H9 (cell line): ENCODE measurements at regions not wholly inside any gene's neighbourhood (a gene's known extent, or its start where the extent isn't known, plus 50 kb on each side); places are given as distances from the start of the nearest gene placed in this dataset.

Experiments
- DNase-seq: peaks from one replicate; pipeline ENCODE4 v3.0.0-alpha.2; 2017
- H2AFZ ChIP-seq: one replicate; pipeline ENCODE4 v1.6.1; 2013; ENCODE audit warnings: mild to moderate bottlenecking, low read length, control low read depth, moderate library complexity
- H2AK5ac ChIP-seq: 2 replicates; pipeline ENCODE4 v1.6.1; 2013; ENCODE audit warnings: low read length, control low read depth, mixed read lengths; ENCODE audit not compliant: insufficient read length
- H2BK120ac ChIP-seq: one replicate; pipeline ENCODE4 v1.6.1; 2013; ENCODE audit warnings: low read depth, mild to moderate bottlenecking, low read length, control low read depth, inconsistent platforms; ENCODE audit not compliant: poor library complexity, severe bottlenecking
- H2BK12ac ChIP-seq: 2 replicates; pipeline ENCODE4 v1.6.1; 2013; ENCODE audit warnings: low read length, control low read depth, mixed read lengths, low read depth; ENCODE audit not compliant: insufficient read length
- H2BK15ac ChIP-seq: 2 replicates; pipeline ENCODE4 v1.6.1; 2013; ENCODE audit warnings: low read depth, low read length, control low read depth
- H2BK20ac ChIP-seq: one replicate; pipeline ENCODE4 v1.6.1; 2013; ENCODE audit warnings: low read depth, mild to moderate bottlenecking, low read length, control low read depth, inconsistent platforms; ENCODE audit not compliant: poor library complexity, severe bottlenecking
- H2BK5ac ChIP-seq: 2 replicates; pipeline ENCODE4 v1.6.1; 2013; ENCODE audit warnings: low read length, control low read depth, mixed read lengths; ENCODE audit not compliant: insufficient read length
- H3K14ac ChIP-seq: 2 replicates; pipeline ENCODE4 v1.6.1; 2013; ENCODE audit warnings: low read length, control low read depth; ENCODE audit not compliant: insufficient read depth
- H3K18ac ChIP-seq: 2 replicates; pipeline ENCODE4 v1.6.1; 2013; ENCODE audit warnings: low read depth, mild to moderate bottlenecking, mixed read lengths, low read length, control low read depth; ENCODE audit not compliant: insufficient read length
- H3K23ac ChIP-seq: 2 replicates; pipeline ENCODE4 v1.6.1; 2013; ENCODE audit warnings: low read length, control low read depth, mixed read lengths, low read depth; ENCODE audit not compliant: insufficient read length
- H3K23me2 ChIP-seq: 2 replicates; pipeline ENCODE4 v1.6.1; 2013; ENCODE audit warnings: low read depth, mild to moderate bottlenecking, mixed read lengths, low read length, control low read depth; ENCODE audit not compliant: insufficient read length, poor library complexity, severe bottlenecking
- H3K27ac ChIP-seq: 2 replicates; pipeline ENCODE4 v1.5.1; 2013; ENCODE audit warnings: low read length, control low read depth, mixed read lengths, low read depth; ENCODE audit not compliant: insufficient read length
- H3K27me3 ChIP-seq: 2 replicates; pipeline ENCODE4 v1.6.1; 2013; ENCODE audit warnings: low read length, control low read depth, inconsistent platforms; ENCODE audit not compliant: insufficient read depth
- H3K4ac ChIP-seq: 2 replicates; pipeline ENCODE4 v1.6.1; 2013; ENCODE audit warnings: low read depth, mild to moderate bottlenecking, control low read depth, inconsistent platforms, low read length, moderate library complexity
- H3K4me1 ChIP-seq: 2 replicates; pipeline ENCODE4 v1.6.1; 2013; ENCODE audit warnings: low read length, control low read depth, inconsistent platforms; ENCODE audit not compliant: insufficient read depth
- H3K4me2 ChIP-seq: 2 replicates; pipeline ENCODE4 v1.6.1; 2013; ENCODE audit warnings: low read length, control low read depth, mixed read lengths; ENCODE audit not compliant: insufficient read length, insufficient read depth
- H3K56ac ChIP-seq: 2 replicates; pipeline ENCODE4 v1.6.1; 2013; ENCODE audit warnings: low read depth, mild to moderate bottlenecking, mixed read lengths, low read length, control low read depth; ENCODE audit not compliant: insufficient read length
- H3K79me1 ChIP-seq: 2 replicates; pipeline ENCODE4 v1.6.1; 2013; ENCODE audit warnings: low read depth, mild to moderate bottlenecking, moderate library complexity, low read length, control low read depth, inconsistent platforms; ENCODE audit not compliant: insufficient read depth, poor library complexity, severe bottlenecking
- H3K79me2 ChIP-seq: 2 replicates; pipeline ENCODE4 v1.6.1; 2013; ENCODE audit warnings: low read length, control low read depth, inconsistent platforms; ENCODE audit not compliant: insufficient read depth
- H3K9ac ChIP-seq: 2 replicates; pipeline ENCODE4 v1.6.1; 2013; ENCODE audit warnings: low read length, control low read depth, mixed read lengths; ENCODE audit not compliant: insufficient read length; ENCODE audit errors: extremely low read depth
- H3K9me3 ChIP-seq: one replicate; pipeline ENCODE4 v1.6.1; 2013; ENCODE audit warnings: low read depth, low read length, inconsistent platforms; ENCODE audit not compliant: control insufficient read depth
- H3T11ph ChIP-seq: one replicate; pipeline ENCODE4 v1.6.1; 2013; ENCODE audit warnings: mild to moderate bottlenecking, low read length, control low read depth, inconsistent platforms
- H4K20me1 ChIP-seq: one replicate; pipeline ENCODE4 v1.6.1; 2013; ENCODE audit not compliant: control insufficient read depth, insufficient read length, insufficient read depth
- H4K5ac ChIP-seq: 2 replicates; pipeline ENCODE4 v1.6.1; 2013; ENCODE audit warnings: low read depth, mild to moderate bottlenecking, mixed read lengths, low read length, control low read depth; ENCODE audit not compliant: insufficient read length
- H4K8ac ChIP-seq: replicated peaks from 2 replicates; pipeline ENCODE4 v1.6.1; 2013; ENCODE audit warnings: low read length, control low read depth, mixed read lengths, low read depth; ENCODE audit not compliant: insufficient read length
- H4K91ac ChIP-seq: 2 replicates; pipeline ENCODE4 v1.6.1; 2013; ENCODE audit warnings: low read depth, mild to moderate bottlenecking, moderate library complexity, mixed read lengths, low read length, control low read depth; ENCODE audit not compliant: insufficient read length
- H3K27ac Mint-ChIP-seq, 3 experiments: 2 replicates in 2 of 3; 3 replicates in 1 of 3; pipeline ENCODE4 v1.8.0; 2020 to 2021; ENCODE audit warnings: mixed read lengths in 3 of 3, mild to moderate bottlenecking in 1 of 3, moderate library complexity in 1 of 3
- H3K27me3 Mint-ChIP-seq: 2 replicates; pipeline ENCODE4 v1.8.0; 2021; ENCODE audit warnings: low read depth, mild to moderate bottlenecking, moderate library complexity, mixed read lengths
- H3K36me3 Mint-ChIP-seq, 3 experiments: 2 replicates in 2 of 3; 3 replicates in 1 of 3; pipeline ENCODE4 v1.8.0; 2020 to 2021; ENCODE audit warnings: low read depth in 3 of 3, mixed read lengths in 3 of 3; ENCODE audit not compliant: insufficient read depth in 1 of 3
- H3K4me1 Mint-ChIP-seq, 2 experiments: 2 replicates each; pipeline ENCODE4 v1.8.0; 2020; ENCODE audit warnings: mixed read lengths in 2 of 2
- H3K4me3 Mint-ChIP-seq, 2 experiments: 2 replicates in 1 of 2; 3 replicates in 1 of 2; pipeline ENCODE4 v1.8.0; 2020 to 2021; ENCODE audit warnings: mild to moderate bottlenecking in 2 of 2, mixed read lengths in 2 of 2, moderate library complexity in 1 of 2
- H3K9me3 Mint-ChIP-seq, 2 experiments: 2 replicates in 1 of 2; 3 replicates in 1 of 2; pipeline ENCODE4 v1.8.0; 2020; ENCODE audit warnings: mild to moderate bottlenecking in 2 of 2, mixed read lengths in 2 of 2, moderate library complexity in 1 of 2
- WGBS: extraction: QIAGEN DNeasy Blood & Tissue Kit; methylation state at CpG from one replicate; pipeline ENCODE4 v1.1.7; 2013; ENCODE audit warnings: missing lambda C conversion rate, low lambda C conversion rate, mixed read lengths; ENCODE audit not compliant: insufficient read length; ENCODE audit errors: extremely low coverage; 5-methylcytosine and 5-hydroxymethylcytosine counted together
- TF ChIP-seq, protein P1 (sequence below): fragments of 200-600 bp; sonication (generic); conservative IDR thresholded peaks from 3 replicates; pipeline ENCODE4 v1.8.0; 2021; ENCODE audit warnings: antibody characterized with exemption, mild to moderate bottlenecking

DNA sequence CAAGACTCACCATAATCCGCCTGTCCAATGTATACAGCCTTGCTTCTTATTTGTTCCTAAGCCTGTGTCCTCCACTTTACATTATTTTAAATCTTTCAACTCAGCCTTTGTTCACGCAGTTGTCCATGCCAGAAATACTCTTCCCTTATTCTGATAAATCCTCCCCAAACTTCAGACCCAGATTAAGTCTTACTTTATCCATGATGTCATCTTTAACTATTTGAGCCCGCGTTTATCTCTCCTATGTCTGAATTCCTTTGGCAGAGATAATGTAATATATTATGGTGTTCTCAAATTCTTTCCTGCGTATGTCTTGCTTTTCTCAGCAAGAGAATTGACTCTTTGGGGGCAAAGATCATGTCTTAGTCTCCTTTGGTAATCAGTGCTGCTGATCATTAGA lies 129.6 kb downstream of the LUZP4 start:
- H3K27ac ChIP-seq: no peak overlapping the region
- H3K4me1 ChIP-seq: no peaks in the 10 kb centered on the region
- no peak overlapping the region for H3K4me3 Mint-ChIP-seq
- peaks cover 3% of the 10 kb centered on the region for H3K27me3 Mint-ChIP-seq
- no peak overlapping the region for H2BK120ac ChIP-seq
- H4K5ac ChIP-seq: no peak overlapping the region
- no peak overlapping the region for H2BK20ac ChIP-seq
- H3K4ac ChIP-seq: no peak overlapping the region
- no CpG with 5 or more reads among the region's 5 CpGs for WGBS
- H3K4me1 Mint-ChIP-seq: peaks cover 0 to 5% of the 10 kb centered on the region in 2 experiments; a peak in 1 of 4 replicates
- H3K9ac ChIP-seq: no peak overlapping the region
- no peak overlapping the region for H2BK12ac ChIP-seq
- H3K18ac ChIP-seq: no peak overlapping the region
- no peaks in the 10 kb centered on the region for H3K9me3 ChIP-seq
- H3K79me2 ChIP-seq: no peaks in the 10 kb centered on the region
- no peak overlapping the region for H2AK5ac ChIP-seq
- no peaks in the 10 kb centered on the region for H3K27me3 ChIP-seq
- no peak overlapping the region for H3K56ac ChIP-seq
- no peak for DNase-seq
- TF ChIP-seq, protein P1, sequence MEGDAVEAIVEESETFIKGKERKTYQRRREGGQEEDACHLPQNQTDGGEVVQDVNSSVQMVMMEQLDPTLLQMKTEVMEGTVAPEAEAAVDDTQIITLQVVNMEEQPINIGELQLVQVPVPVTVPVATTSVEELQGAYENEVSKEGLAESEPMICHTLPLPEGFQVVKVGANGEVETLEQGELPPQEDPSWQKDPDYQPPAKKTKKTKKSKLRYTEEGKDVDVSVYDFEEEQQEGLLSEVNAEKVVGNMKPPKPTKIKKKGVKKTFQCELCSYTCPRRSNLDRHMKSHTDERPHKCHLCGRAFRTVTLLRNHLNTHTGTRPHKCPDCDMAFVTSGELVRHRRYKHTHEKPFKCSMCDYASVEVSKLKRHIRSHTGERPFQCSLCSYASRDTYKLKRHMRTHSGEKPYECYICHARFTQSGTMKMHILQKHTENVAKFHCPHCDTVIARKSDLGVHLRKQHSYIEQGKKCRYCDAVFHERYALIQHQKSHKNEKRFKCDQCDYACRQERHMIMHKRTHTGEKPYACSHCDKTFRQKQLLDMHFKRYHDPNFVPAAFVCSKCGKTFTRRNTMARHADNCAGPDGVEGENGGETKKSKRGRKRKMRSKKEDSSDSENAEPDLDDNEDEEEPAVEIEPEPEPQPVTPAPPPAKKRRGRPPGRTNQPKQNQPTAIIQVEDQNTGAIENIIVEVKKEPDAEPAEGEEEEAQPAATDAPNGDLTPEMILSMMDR: no peak
- no peak overlapping the region for H3T11ph ChIP-seq
- H3K23me2 ChIP-seq: no peaks in the 10 kb centered on the region
- H3K36me3 Mint-ChIP-seq: no peaks in the 10 kb centered on the region
- no peak overlapping the region for H3K23ac ChIP-seq
- H3K9me3 Mint-ChIP-seq: no peaks in the 10 kb centered on the region
- H2BK15ac ChIP-seq: no peak overlapping the region
- H4K20me1 ChIP-seq: no peaks in the 10 kb centered on the region
- H3K4me2 ChIP-seq: no peak overlapping the region
- no peak overlapping the region for H2AFZ ChIP-seq
- H4K91ac ChIP-seq: no peak overlapping the region
- no peak overlapping the region for H3K14ac ChIP-seq
- no peak overlapping the region for H4K8ac ChIP-seq
- H3K79me1 ChIP-seq: no peaks in the 10 kb centered on the region
- H2BK5ac ChIP-seq: no peak overlapping the region
- no peak overlapping the region for H3K27ac Mint-ChIP-seq
